GM13976 (cell line): ENCODE measurements at regions not wholly inside any gene's neighbourhood (a gene's known extent, or its start where the extent isn't known, plus 50 kb on each side); places are given as distances from the start of the nearest gene placed in this dataset.

ENCODE experiments used
- DNase-seq: peaks from one replicate; pipeline ENCODE4 v3.0.0; 2012; ENCODE audit warnings: low spot score
- in situ Hi-C: fragments of 300-500 bp; cut with MboI; formaldehyde crosslinking; loops from one replicate; pipeline ENCODE4 v1.12.0; 2022; ENCODE audit warnings: low sequenced_read_pairs, mixed read lengths, inconsistent platforms; ENCODE audit not compliant: unreplicated experiment
- TF ChIP-seq, protein P1 (sequence below): IDR thresholded peaks from 2 replicates; pipeline ENCODE4 v1.5.1; 2012; ENCODE audit warnings: borderline replicate concordance, mild to moderate bottlenecking; ENCODE audit not compliant: insufficient read depth; ENCODE audit errors: extremely low read depth, missing control alignments, control extremely low read depth

DNA sequence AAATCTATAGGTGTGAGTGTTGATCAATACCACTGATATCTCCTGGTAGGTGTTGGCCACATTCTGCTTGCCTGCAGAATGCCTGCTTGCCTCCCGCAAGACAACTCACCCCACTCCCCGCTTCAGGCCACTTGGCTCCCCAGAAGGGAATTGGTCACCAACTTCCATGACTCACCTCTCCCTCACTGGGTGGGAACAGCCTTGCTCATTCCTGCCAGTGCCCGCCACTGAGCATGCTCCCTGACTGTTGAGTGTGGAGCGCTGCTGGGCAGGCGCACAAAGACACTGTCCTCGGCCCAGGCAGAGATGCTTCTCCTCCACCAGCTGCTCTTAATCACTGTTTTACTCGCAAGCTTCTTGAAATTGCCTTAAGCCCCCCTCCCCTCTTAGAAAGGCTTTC is 57.3 kb upstream of the PPP2R3A start:
- no peak for DNase-seq
- TF ChIP-seq, protein P1, sequence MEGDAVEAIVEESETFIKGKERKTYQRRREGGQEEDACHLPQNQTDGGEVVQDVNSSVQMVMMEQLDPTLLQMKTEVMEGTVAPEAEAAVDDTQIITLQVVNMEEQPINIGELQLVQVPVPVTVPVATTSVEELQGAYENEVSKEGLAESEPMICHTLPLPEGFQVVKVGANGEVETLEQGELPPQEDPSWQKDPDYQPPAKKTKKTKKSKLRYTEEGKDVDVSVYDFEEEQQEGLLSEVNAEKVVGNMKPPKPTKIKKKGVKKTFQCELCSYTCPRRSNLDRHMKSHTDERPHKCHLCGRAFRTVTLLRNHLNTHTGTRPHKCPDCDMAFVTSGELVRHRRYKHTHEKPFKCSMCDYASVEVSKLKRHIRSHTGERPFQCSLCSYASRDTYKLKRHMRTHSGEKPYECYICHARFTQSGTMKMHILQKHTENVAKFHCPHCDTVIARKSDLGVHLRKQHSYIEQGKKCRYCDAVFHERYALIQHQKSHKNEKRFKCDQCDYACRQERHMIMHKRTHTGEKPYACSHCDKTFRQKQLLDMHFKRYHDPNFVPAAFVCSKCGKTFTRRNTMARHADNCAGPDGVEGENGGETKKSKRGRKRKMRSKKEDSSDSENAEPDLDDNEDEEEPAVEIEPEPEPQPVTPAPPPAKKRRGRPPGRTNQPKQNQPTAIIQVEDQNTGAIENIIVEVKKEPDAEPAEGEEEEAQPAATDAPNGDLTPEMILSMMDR = no peak
- in situ Hi-C loops = loop anchor here (10.0 kb wide), 1 partner anchor 137 kb away; no protein-coding TSS in a partner anchor

DNA sequence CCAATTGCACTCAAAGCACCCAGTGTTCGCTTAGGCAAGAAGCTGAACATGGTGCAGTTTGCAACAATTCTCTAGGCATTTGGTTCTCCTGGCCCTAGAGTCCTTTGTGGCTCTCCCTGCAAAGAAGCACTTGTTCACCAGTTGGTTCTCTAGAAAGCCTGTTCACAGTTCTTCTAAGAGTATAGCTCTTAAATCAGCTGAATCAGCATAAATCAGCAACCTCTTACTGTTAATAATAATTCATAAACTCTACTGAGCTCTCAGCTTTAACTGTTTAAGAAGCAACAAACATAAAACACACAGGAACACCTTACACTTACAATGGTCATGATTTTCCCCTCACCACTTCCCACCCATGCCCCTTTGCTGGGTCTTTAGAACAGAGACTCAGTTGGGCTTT is 56.8 kb upstream of the PPP2R3A start:
- DNase-seq = no peak
- in situ Hi-C loops = loop anchor here (10.0 kb wide), 1 partner anchor 136 kb away; no protein-coding TSS in a partner anchor
- TF ChIP-seq, protein P1 = no peak

DNA sequence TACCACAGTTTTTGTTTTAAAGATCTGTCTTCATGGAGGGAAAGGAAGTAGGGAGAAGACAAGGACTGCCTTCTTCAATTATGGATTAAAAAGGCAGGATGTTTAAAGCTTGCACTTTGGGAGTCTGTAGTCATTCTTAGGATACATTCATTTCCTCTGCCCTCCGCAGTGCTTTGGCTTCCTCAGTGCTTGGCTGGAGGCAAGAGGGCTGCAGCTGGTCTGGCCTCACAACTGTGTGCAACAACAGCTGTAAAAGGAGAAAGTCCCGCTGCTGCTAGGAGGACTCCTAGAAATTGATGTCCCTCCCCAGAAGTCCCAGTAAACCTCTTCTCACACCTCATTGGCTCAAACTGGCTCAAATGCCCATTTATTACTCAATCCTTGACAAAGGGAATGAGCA is 54.4 kb upstream of the PPP2R3A start:
- DNase-seq = no peak
- in situ Hi-C loops = no loop called here
- TF ChIP-seq, protein P1 = no peak

DNA sequence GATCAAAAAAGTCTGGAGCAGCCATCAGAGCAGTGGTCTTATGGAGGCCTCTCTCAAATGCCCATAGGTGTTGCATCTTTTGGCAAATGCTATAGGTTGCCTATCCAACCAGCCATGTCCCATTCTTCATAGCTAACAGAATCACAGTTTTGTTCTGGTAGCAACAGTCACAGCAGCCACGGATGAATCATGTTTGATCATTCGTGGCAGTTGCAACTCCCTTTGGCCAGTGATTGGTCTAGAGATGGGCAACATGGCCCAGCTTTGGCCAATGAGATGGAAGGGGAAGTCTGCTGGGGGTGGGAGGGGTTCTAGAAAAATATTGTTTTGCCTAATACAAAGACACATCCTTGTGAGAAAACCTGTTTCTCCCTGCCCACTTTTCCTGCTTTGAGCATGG is 50.3 kb upstream of the PPP2R3A start:
- no peak for DNase-seq
- in situ Hi-C loops = no loop called here
- TF ChIP-seq, protein P1 = no peak
